EH (cell line): ENCODE measurements at regions not wholly inside any gene's neighbourhood (a gene's known extent, or its start where the extent isn't known, plus 50 kb on each side); places are given as distances from the start of the nearest gene placed in this dataset.
A peak's percentile ranks its signal among the peaks of the same experiment; 100 is the strongest.
"Not testable (repeated sequence)": the region's sequence is repeated elsewhere in the genome, so short reads cannot be mapped to it uniquely, and the experiment has no call there.

Source experiments
- DNase-seq: peaks from one replicate; pipeline ENCODE4 v3.0.0-alpha.2; 2015; ENCODE audit warnings: low read depth

- no peak for DNase-seq
These were observed 251.0 kb upstream of the HDAC4 start for GRCh38 chr2:239651859-239652258.

DNA sequence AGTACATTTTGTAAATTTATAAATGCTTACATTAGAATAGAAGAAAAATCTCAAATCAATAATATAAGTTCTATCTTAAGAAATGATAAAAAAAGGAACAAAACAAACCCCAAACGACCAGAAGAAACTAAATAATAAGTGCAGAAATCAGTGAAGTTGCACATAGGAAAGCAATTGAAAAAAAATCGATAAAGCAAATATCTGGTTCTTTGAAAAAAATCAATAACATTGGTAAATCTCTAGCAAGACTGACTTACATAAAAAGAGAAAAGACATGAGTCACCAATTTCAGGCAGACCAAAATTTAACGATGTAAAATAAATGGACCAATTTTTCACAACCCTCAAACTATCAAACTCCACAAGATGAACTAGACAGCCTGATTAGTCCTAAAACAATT lies 249.9 kb upstream of the HDAC4 start:
- no peak for DNase-seq

GRCh38 chr2:239649309-239649708 lies 248.5 kb upstream of the HDAC4 start:
- no peak for DNase-seq

GRCh38 chr2:239648607-239649006 lies 247.8 kb upstream of the HDAC4 start:
- no peak for DNase-seq

- no peak for DNase-seq
These were observed 246.4 kb upstream of the HDAC4 start for GRCh38 chr2:239647052-239647819.

GRCh38 chr2:239646184-239646583 lies 245.4 kb upstream of the HDAC4 start:
- no peak for DNase-seq

DNA sequence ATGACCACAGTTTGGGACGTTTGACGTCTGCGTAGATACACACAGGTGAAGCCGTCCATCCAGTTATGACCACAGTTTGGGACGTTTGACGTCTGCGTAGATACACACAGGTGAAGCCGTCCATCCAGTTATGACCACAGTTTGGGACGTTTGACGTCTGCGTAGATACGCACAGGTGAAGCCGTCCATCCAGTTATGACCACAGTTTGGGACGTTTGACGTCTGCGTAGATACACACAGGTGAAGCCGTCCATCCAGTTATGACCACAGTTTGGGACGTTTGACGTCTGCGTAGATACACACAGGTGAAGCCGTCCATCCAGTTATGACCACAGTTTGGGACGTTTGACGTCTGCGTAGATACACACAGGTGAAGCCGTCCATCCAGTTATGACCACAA lies 243.8 kb upstream of the HDAC4 start:
- DNase-seq = not testable (repeated sequence)

GRCh38 chr2:239644011-239644410 lies 243.2 kb upstream of the HDAC4 start:
- no peak for DNase-seq

GRCh38 chr2:239642406-239643004 lies 241.7 kb upstream of the HDAC4 start:
- DNase-seq = no peak

DNA sequence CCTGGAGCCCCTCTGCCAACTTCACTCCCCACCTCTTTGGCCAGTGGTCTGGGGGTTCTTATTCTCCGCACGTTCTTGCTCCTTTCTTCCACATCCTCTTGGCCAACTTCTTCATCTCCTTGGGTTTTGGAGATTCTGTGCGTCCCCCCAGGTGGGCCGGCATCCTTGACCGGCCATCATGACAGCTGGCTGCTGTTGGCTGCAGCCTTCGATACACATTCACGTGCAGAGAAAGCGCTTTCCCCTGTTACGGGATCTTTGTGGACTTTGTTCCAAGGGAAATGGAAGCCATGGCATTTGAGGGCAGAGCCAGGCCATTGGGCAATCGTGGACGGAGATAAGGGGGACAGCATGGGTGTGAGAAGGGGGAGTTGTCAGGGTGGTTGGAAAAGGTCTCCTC lies 241.1 kb upstream of the HDAC4 start:
- not testable (repeated sequence) for DNase-seq

GRCh38 chr2:239640676-239641578 lies 240.1 kb upstream of the HDAC4 start:
- no peak for DNase-seq

GRCh38 chr2:239640210-239640609 lies 239.4 kb upstream of the HDAC4 start:
- DNase-seq = no peak

GRCh38 chr2:239639421-239640185 lies 238.8 kb upstream of the HDAC4 start:
- no peak for DNase-seq

- DNase-seq = no peak
These were observed 237.6 kb upstream of the HDAC4 start for GRCh38 chr2:239638376-239638775.

- no peak for DNase-seq
These were observed 236.0 kb upstream of the HDAC4 start for GRCh38 chr2:239636808-239637207.

GRCh38 chr2:239634769-239635168 lies 233.9 kb upstream of the HDAC4 start:
- no peak for DNase-seq

DNA sequence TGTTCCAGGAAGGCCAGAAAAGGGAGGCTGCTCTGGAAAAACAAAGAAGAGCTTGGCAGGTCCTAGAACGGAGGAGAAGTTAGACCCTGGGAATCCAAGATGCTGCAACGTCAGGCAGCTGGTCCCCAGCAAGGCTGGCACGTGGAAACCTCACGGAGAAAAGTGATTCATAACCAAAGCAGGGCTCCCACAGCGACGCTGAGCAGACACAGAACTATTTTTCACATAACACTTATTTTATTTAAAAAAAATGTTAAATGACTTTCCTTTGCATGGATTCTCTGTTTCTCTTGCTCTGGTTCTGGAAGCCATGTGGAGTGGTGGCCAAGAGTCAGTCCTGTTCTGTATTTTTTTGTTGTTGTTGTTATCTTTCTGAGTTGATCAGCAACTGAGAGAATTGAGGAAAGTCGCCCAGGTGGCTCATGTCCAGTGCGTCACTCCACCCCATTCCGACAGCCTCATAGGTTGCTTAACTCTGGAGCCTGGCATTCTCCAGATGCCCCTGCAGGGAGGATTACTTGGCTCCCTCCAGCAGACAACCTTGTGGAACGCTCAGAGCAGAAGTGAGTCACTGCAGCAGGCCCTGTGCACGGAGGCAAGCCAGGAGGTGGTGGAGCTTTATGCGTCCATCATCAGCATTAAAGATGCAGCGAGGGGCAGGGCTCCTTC lies 229.9 kb upstream of the HDAC4 start:
- DNase-seq = peak; percentile 62

DNA sequence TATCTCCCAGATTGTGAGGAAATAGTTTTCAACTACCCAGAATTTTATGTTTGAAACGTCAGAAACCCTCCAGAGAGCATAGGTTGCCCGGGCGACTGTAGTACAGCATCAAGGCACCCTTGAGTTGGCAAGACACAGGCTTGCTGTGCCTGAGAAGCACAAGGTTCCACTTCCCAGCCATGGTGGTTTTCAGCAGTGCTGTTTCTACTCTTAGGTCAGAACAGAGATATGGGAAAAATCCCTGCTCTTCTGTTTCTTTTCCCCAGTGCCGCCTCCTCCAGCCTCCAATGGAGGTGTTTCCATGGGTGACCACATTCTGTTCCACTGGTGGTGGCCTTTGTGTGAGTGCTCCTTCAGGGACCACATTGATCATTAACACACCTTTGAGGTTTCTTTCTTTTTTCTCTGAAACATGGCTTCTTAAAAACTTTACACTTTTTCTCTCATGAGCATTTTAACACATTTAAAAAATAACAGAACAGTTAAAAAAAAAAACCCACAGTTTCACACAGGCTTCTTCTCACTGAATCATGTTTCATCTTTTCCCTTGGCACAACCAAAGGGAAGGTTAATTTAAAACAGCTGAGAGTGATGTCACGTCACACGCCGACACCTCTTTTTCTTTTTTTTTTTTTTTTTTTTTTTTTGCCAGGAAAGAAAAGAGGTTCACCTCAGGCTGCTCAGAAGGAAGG lies 229.3 kb upstream of the HDAC4 start:
- DNase-seq = peak; percentile 13

DNA sequence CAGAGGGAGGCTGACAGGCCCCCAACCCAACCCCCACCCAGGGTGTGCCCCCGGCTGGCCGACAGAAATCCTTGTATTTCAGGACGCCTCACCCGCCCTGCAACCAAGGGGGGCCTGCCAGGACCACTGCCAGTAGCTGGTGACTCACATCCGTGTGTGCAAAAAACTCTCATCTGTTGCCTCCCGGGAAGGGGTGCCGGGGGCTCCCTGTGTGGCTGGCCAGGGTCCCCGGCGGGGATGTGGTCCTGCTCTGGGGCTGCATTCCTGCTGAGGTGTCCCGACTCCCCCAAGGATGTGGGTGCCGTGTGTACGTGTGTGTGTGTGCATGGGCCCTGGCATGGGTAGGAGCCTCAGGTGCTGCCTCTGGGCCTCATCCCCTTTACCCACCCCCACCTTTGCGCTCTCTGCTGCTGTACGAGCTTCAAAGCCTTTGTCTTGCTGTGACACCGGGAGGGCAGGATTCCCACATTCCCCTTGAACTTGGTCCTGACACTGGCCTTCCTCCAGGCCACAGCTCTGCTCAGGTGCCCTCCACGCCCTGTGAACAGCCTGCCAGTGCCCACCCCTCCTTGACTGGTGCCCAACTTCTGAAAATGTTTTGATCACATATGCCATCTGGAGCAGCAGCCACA lies 226.3 kb upstream of the HDAC4 start:
- no peak for DNase-seq

GRCh38 chr2:239625971-239626734 lies 225.3 kb upstream of the HDAC4 start:
- DNase-seq = no peak
